Left cardiac atrium (tissue), 4 donors: ENCODE measurements at regions not wholly inside any gene's neighbourhood (a gene's known extent, or its start where the extent isn't known, plus 50 kb on each side); places are given as distances from the start of the nearest gene placed in this dataset.

Source experiments
- ATAC-seq, 2 donors: fragments of 200-7000 bp; cut with Tn5 transposase; one replicate each; pipeline ENCODE4 v1.9.1; 2020; ENCODE audit warnings: mild to moderate bottlenecking in 2 of 2, moderate library complexity in 2 of 2
- DNase-seq: peaks from one replicate; pipeline ENCODE4 v3.0.0-alpha.2; 2020
- intact Hi-C, 2 donors: fragments of 100-400 bp; cut with DNase I; formaldehyde crosslinking; loops; one replicate each; pipeline versions ENCODE4 v1.14.1 to v1.15.1; 2022 to 2023
- donor health status: DM: no; HTN: yes; CAD: no.
- donor health status: DM: no; HTN: yes; CAD: no; lungs with severe emphysema.
- donor health status: DM: yes; HTN: yes; CAD: no.
- donor health status: Dilated cardiomyopathy.

- no peak for DNase-seq
- intact Hi-C loops = no loop called here
- ATAC-seq = no peak
Observed at GRCh38 chr11:94671553-94672366, 96.4 kb upstream of the AMOTL1 start.

- no peak for DNase-seq
- ATAC-seq = no peak
- intact Hi-C loops = no loop called here
Observed at GRCh38 chr11:94672636-94673035, 95.5 kb upstream of the AMOTL1 start.

- no peak for DNase-seq
- intact Hi-C loops = no loop called here
- no peak for ATAC-seq
Observed at GRCh38 chr11:94673386-94673785, 94.8 kb upstream of the AMOTL1 start.

GRCh38 chr11:94673951-94674491 is 94.1 kb upstream of the AMOTL1 start:
- intact Hi-C loops = no loop called here
- peak in 1 of 2 donors; percentile 49 for ATAC-seq
- DNase-seq = no peak

- intact Hi-C loops = no loop called here
- DNase-seq (no peak), ATAC-seq (no peak)
Observed at GRCh38 chr11:94675239-94675638, 92.9 kb upstream of the AMOTL1 start.

- intact Hi-C loops = no loop called here
- DNase-seq = no peak
- no peak for ATAC-seq
Observed at GRCh38 chr11:94675813-94676212, 92.3 kb upstream of the AMOTL1 start.

GRCh38 chr11:94676814-94677213 is 91.3 kb upstream of the AMOTL1 start:
- DNase-seq = no peak
- no peak for ATAC-seq
- intact Hi-C loops = no loop called here

GRCh38 chr11:94678236-94678635 is 89.9 kb upstream of the AMOTL1 start:
- DNase-seq (no peak), ATAC-seq (no peak)
- intact Hi-C loops = no loop called here

- no peak for DNase-seq
- ATAC-seq = no peak
- intact Hi-C loops = no loop called here
Observed at GRCh38 chr11:94678901-94679300, 89.3 kb upstream of the AMOTL1 start.

- DNase-seq = no peak
- intact Hi-C loops = no loop called here
- ATAC-seq = no peak
Observed at GRCh38 chr11:94680426-94680825, 87.7 kb upstream of the AMOTL1 start.

- intact Hi-C loops = no loop called here
- no peak for ATAC-seq
- DNase-seq = no peak
Observed at GRCh38 chr11:94681140-94681539, 87.0 kb upstream of the AMOTL1 start.

GRCh38 chr11:94681852-94682251 is 86.3 kb upstream of the AMOTL1 start:
- no peak for ATAC-seq
- intact Hi-C loops = no loop called here
- DNase-seq = no peak

GRCh38 chr11:94694309-94695060 is 73.7 kb upstream of the AMOTL1 start:
- intact Hi-C loops = no loop called here
- DNase-seq (no peak), ATAC-seq (peak in 1 of 2 donors; percentile 29)

- DNase-seq (no peak), ATAC-seq (no peak)
- intact Hi-C loops = no loop called here
Observed at GRCh38 chr11:94697156-94697555, 71.0 kb upstream of the AMOTL1 start.

GRCh38 chr11:94700622-94701021 is 67.5 kb upstream of the AMOTL1 start:
- intact Hi-C loops = no loop called here
- ATAC-seq (no peak), DNase-seq (no peak)

- intact Hi-C loops = no loop called here
- DNase-seq (no peak), ATAC-seq (no peak)
Observed at GRCh38 chr11:94702481-94702880, 65.7 kb upstream of the AMOTL1 start.

- DNase-seq = no peak
- intact Hi-C loops = no loop called here
- peak; percentile 82 to 93 for ATAC-seq
Observed at GRCh38 chr11:94705419-94705818, 62.7 kb upstream of the AMOTL1 start.

GRCh38 chr11:94705891-94706615 is 62.1 kb upstream of the AMOTL1 start:
- intact Hi-C loops = no loop called here
- no peak for DNase-seq
- ATAC-seq = peak; percentile 78 to 91

GRCh38 chr11:94708176-94708575 is 60.0 kb upstream of the AMOTL1 start:
- DNase-seq (no peak), ATAC-seq (no peak)
- intact Hi-C loops = no loop called here

- ATAC-seq (no peak), DNase-seq (no peak)
- intact Hi-C loops = no loop called here
Observed at GRCh38 chr11:94708642-94709041, 59.5 kb upstream of the AMOTL1 start.
